H9 (cell line): ENCODE measurements at regions not wholly inside any gene's neighbourhood (a gene's known extent, or its start where the extent isn't known, plus 50 kb on each side); places are given as distances from the start of the nearest gene placed in this dataset.

Experiments
- DNase-seq: peaks from one replicate; pipeline ENCODE4 v3.0.0-alpha.2; 2017
- H2AFZ ChIP-seq: one replicate; pipeline ENCODE4 v1.6.1; 2013; ENCODE audit warnings: mild to moderate bottlenecking, low read length, control low read depth, moderate library complexity
- H2AK5ac ChIP-seq: 2 replicates; pipeline ENCODE4 v1.6.1; 2013; ENCODE audit warnings: low read length, control low read depth, mixed read lengths; ENCODE audit not compliant: insufficient read length
- H2BK120ac ChIP-seq: one replicate; pipeline ENCODE4 v1.6.1; 2013; ENCODE audit warnings: low read depth, mild to moderate bottlenecking, low read length, control low read depth, inconsistent platforms; ENCODE audit not compliant: poor library complexity, severe bottlenecking
- H2BK12ac ChIP-seq: 2 replicates; pipeline ENCODE4 v1.6.1; 2013; ENCODE audit warnings: low read length, control low read depth, mixed read lengths, low read depth; ENCODE audit not compliant: insufficient read length
- H2BK15ac ChIP-seq: 2 replicates; pipeline ENCODE4 v1.6.1; 2013; ENCODE audit warnings: low read depth, low read length, control low read depth
- H2BK20ac ChIP-seq: one replicate; pipeline ENCODE4 v1.6.1; 2013; ENCODE audit warnings: low read depth, mild to moderate bottlenecking, low read length, control low read depth, inconsistent platforms; ENCODE audit not compliant: poor library complexity, severe bottlenecking
- H2BK5ac ChIP-seq: 2 replicates; pipeline ENCODE4 v1.6.1; 2013; ENCODE audit warnings: low read length, control low read depth, mixed read lengths; ENCODE audit not compliant: insufficient read length
- H3K14ac ChIP-seq: 2 replicates; pipeline ENCODE4 v1.6.1; 2013; ENCODE audit warnings: low read length, control low read depth; ENCODE audit not compliant: insufficient read depth
- H3K18ac ChIP-seq: 2 replicates; pipeline ENCODE4 v1.6.1; 2013; ENCODE audit warnings: low read depth, mild to moderate bottlenecking, mixed read lengths, low read length, control low read depth; ENCODE audit not compliant: insufficient read length
- H3K23ac ChIP-seq: 2 replicates; pipeline ENCODE4 v1.6.1; 2013; ENCODE audit warnings: low read length, control low read depth, mixed read lengths, low read depth; ENCODE audit not compliant: insufficient read length
- H3K23me2 ChIP-seq: 2 replicates; pipeline ENCODE4 v1.6.1; 2013; ENCODE audit warnings: low read depth, mild to moderate bottlenecking, mixed read lengths, low read length, control low read depth; ENCODE audit not compliant: insufficient read length, poor library complexity, severe bottlenecking
- H3K27ac ChIP-seq: 2 replicates; pipeline ENCODE4 v1.5.1; 2013; ENCODE audit warnings: low read length, control low read depth, mixed read lengths, low read depth; ENCODE audit not compliant: insufficient read length
- H3K27me3 ChIP-seq: 2 replicates; pipeline ENCODE4 v1.6.1; 2013; ENCODE audit warnings: low read length, control low read depth, inconsistent platforms; ENCODE audit not compliant: insufficient read depth
- H3K4ac ChIP-seq: 2 replicates; pipeline ENCODE4 v1.6.1; 2013; ENCODE audit warnings: low read depth, mild to moderate bottlenecking, control low read depth, inconsistent platforms, low read length, moderate library complexity
- H3K4me1 ChIP-seq: 2 replicates; pipeline ENCODE4 v1.6.1; 2013; ENCODE audit warnings: low read length, control low read depth, inconsistent platforms; ENCODE audit not compliant: insufficient read depth
- H3K4me2 ChIP-seq: 2 replicates; pipeline ENCODE4 v1.6.1; 2013; ENCODE audit warnings: low read length, control low read depth, mixed read lengths; ENCODE audit not compliant: insufficient read length, insufficient read depth
- H3K56ac ChIP-seq: 2 replicates; pipeline ENCODE4 v1.6.1; 2013; ENCODE audit warnings: low read depth, mild to moderate bottlenecking, mixed read lengths, low read length, control low read depth; ENCODE audit not compliant: insufficient read length
- H3K79me1 ChIP-seq: 2 replicates; pipeline ENCODE4 v1.6.1; 2013; ENCODE audit warnings: low read depth, mild to moderate bottlenecking, moderate library complexity, low read length, control low read depth, inconsistent platforms; ENCODE audit not compliant: insufficient read depth, poor library complexity, severe bottlenecking
- H3K79me2 ChIP-seq: 2 replicates; pipeline ENCODE4 v1.6.1; 2013; ENCODE audit warnings: low read length, control low read depth, inconsistent platforms; ENCODE audit not compliant: insufficient read depth
- H3K9ac ChIP-seq: 2 replicates; pipeline ENCODE4 v1.6.1; 2013; ENCODE audit warnings: low read length, control low read depth, mixed read lengths; ENCODE audit not compliant: insufficient read length; ENCODE audit errors: extremely low read depth
- H3K9me3 ChIP-seq: one replicate; pipeline ENCODE4 v1.6.1; 2013; ENCODE audit warnings: low read depth, low read length, inconsistent platforms; ENCODE audit not compliant: control insufficient read depth
- H3T11ph ChIP-seq: one replicate; pipeline ENCODE4 v1.6.1; 2013; ENCODE audit warnings: mild to moderate bottlenecking, low read length, control low read depth, inconsistent platforms
- H4K20me1 ChIP-seq: one replicate; pipeline ENCODE4 v1.6.1; 2013; ENCODE audit not compliant: control insufficient read depth, insufficient read length, insufficient read depth
- H4K5ac ChIP-seq: 2 replicates; pipeline ENCODE4 v1.6.1; 2013; ENCODE audit warnings: low read depth, mild to moderate bottlenecking, mixed read lengths, low read length, control low read depth; ENCODE audit not compliant: insufficient read length
- H4K8ac ChIP-seq: replicated peaks from 2 replicates; pipeline ENCODE4 v1.6.1; 2013; ENCODE audit warnings: low read length, control low read depth, mixed read lengths, low read depth; ENCODE audit not compliant: insufficient read length
- H4K91ac ChIP-seq: 2 replicates; pipeline ENCODE4 v1.6.1; 2013; ENCODE audit warnings: low read depth, mild to moderate bottlenecking, moderate library complexity, mixed read lengths, low read length, control low read depth; ENCODE audit not compliant: insufficient read length
- H3K27ac Mint-ChIP-seq, 3 experiments: 2 replicates in 2 of 3; 3 replicates in 1 of 3; pipeline ENCODE4 v1.8.0; 2020 to 2021; ENCODE audit warnings: mixed read lengths in 3 of 3, mild to moderate bottlenecking in 1 of 3, moderate library complexity in 1 of 3
- H3K27me3 Mint-ChIP-seq: 2 replicates; pipeline ENCODE4 v1.8.0; 2021; ENCODE audit warnings: low read depth, mild to moderate bottlenecking, moderate library complexity, mixed read lengths
- H3K36me3 Mint-ChIP-seq, 3 experiments: 2 replicates in 2 of 3; 3 replicates in 1 of 3; pipeline ENCODE4 v1.8.0; 2020 to 2021; ENCODE audit warnings: low read depth in 3 of 3, mixed read lengths in 3 of 3; ENCODE audit not compliant: insufficient read depth in 1 of 3
- H3K4me1 Mint-ChIP-seq, 2 experiments: 2 replicates each; pipeline ENCODE4 v1.8.0; 2020; ENCODE audit warnings: mixed read lengths in 2 of 2
- H3K4me3 Mint-ChIP-seq, 2 experiments: 2 replicates in 1 of 2; 3 replicates in 1 of 2; pipeline ENCODE4 v1.8.0; 2020 to 2021; ENCODE audit warnings: mild to moderate bottlenecking in 2 of 2, mixed read lengths in 2 of 2, moderate library complexity in 1 of 2
- H3K9me3 Mint-ChIP-seq, 2 experiments: 2 replicates in 1 of 2; 3 replicates in 1 of 2; pipeline ENCODE4 v1.8.0; 2020; ENCODE audit warnings: mild to moderate bottlenecking in 2 of 2, mixed read lengths in 2 of 2, moderate library complexity in 1 of 2
- CTCF ChIP-seq: fragments of 200-600 bp; sonication (generic); conservative IDR thresholded peaks from 3 replicates; pipeline ENCODE4 v1.8.0; 2021; ENCODE audit warnings: antibody characterized with exemption, mild to moderate bottlenecking
- WGBS: extraction: QIAGEN DNeasy Blood & Tissue Kit; methylation state at CpG from one replicate; pipeline ENCODE4 v1.1.7; 2013; ENCODE audit warnings: missing lambda C conversion rate, low lambda C conversion rate, mixed read lengths; ENCODE audit not compliant: insufficient read length; ENCODE audit errors: extremely low coverage; 5-methylcytosine and 5-hydroxymethylcytosine counted together

GRCh38 chr3:70748593-70748992, 436.2 kb upstream of the MDFIC2 start:
- H3T11ph ChIP-seq: no peak overlapping the region
- no peak overlapping the region for H2BK12ac ChIP-seq
- H4K91ac ChIP-seq: no peak overlapping the region
- H3K4me1 ChIP-seq: peaks cover 5% of the 10 kb centered on the region; the same call in 1 of the 2 replicates
- no peaks in the 10 kb centered on the region for H3K79me1 ChIP-seq
- H2AK5ac ChIP-seq: no peak overlapping the region
- H3K4ac ChIP-seq: no peak overlapping the region
- WGBS: no CpG with 5 or more reads among the region's 5 CpGs
- no peak overlapping the region for H3K18ac ChIP-seq
- H4K8ac ChIP-seq: no peak overlapping the region
- no peak overlapping the region for H3K4me3 Mint-ChIP-seq
- H2BK5ac ChIP-seq: no peak overlapping the region
- H3K23ac ChIP-seq: no peak overlapping the region
- H3K14ac ChIP-seq: no peak overlapping the region
- H3K56ac ChIP-seq: no peak overlapping the region
- no peaks in the 10 kb centered on the region; the same call in 1 of the 2 replicates for H3K27me3 Mint-ChIP-seq
- H2BK15ac ChIP-seq: no peak overlapping the region
- no peak overlapping the region for H3K4me2 ChIP-seq
- H3K9ac ChIP-seq: no peak overlapping the region
- no peak overlapping the region for H2BK120ac ChIP-seq
- H3K23me2 ChIP-seq: no peaks in the 10 kb centered on the region
- H3K4me1 Mint-ChIP-seq: peaks cover 21 to 24% of the 10 kb centered on the region in 2 experiments
- H3K9me3 Mint-ChIP-seq: no peaks in the 10 kb centered on the region
- no peak overlapping the region for H2AFZ ChIP-seq
- no peak overlapping the region for H3K27ac ChIP-seq
- peak overlapping the region in 1 of 3 experiments; percentile 32; a peak in 3 of 7 replicates for H3K27ac Mint-ChIP-seq
- no peaks in the 10 kb centered on the region for H3K36me3 Mint-ChIP-seq
- DNase-seq: peak; percentile 33
- no peaks in the 10 kb centered on the region for H4K20me1 ChIP-seq
- no peak overlapping the region for H4K5ac ChIP-seq
- no peaks in the 10 kb centered on the region for H3K27me3 ChIP-seq
- H2BK20ac ChIP-seq: no peak overlapping the region
- TF ChIP-seq CTCF: no peak
- no peaks in the 10 kb centered on the region for H3K79me2 ChIP-seq
- no peaks in the 10 kb centered on the region for H3K9me3 ChIP-seq
